Type B pancreatic cell (in vitro differentiated cells): ENCODE measurements at regions not wholly inside any gene's neighbourhood (a gene's known extent, or its start where the extent isn't known, plus 50 kb on each side); places are given as distances from the start of the nearest gene placed in this dataset.
A peak's percentile ranks its signal among the peaks of the same experiment; 100 is the strongest.

Experiments
- DNase-seq: peaks from one replicate; pipeline ENCODE4 v3.0.0; 2021; ENCODE audit warnings: mixed read lengths; ENCODE audit not compliant: unreplicated experiment; ENCODE audit errors: extremely low spot score
- H3K27ac Mint-ChIP-seq: 2 replicates; pipeline ENCODE4 v1.8.0; 2021; ENCODE audit warnings: mild to moderate bottlenecking, mixed read lengths
- H3K27me3 Mint-ChIP-seq: 2 replicates; pipeline ENCODE4 v1.8.0; 2021; ENCODE audit warnings: mixed read lengths
- H3K36me3 Mint-ChIP-seq: 2 replicates; pipeline ENCODE4 v1.8.0; 2021; ENCODE audit warnings: mixed read lengths
- H3K4me1 Mint-ChIP-seq: one replicate; pipeline ENCODE4 v1.8.0; 2021; ENCODE audit warnings: mixed read lengths; ENCODE audit not compliant: unreplicated experiment
- H3K4me3 Mint-ChIP-seq: 2 replicates; pipeline ENCODE4 v1.8.0; 2021; ENCODE audit warnings: mild to moderate bottlenecking, mixed read lengths
- H3K9me3 Mint-ChIP-seq: 2 replicates; pipeline ENCODE4 v1.8.0; 2021; ENCODE audit warnings: mixed read lengths
- TF ChIP-seq, protein P1 (sequence below): fragments of 200-600 bp; sonication (generic); conservative IDR thresholded peaks from 2 replicates; pipeline ENCODE4 v1.5.0; 2021; ENCODE audit warnings: antibody characterized with exemption, mild to moderate bottlenecking

DNA sequence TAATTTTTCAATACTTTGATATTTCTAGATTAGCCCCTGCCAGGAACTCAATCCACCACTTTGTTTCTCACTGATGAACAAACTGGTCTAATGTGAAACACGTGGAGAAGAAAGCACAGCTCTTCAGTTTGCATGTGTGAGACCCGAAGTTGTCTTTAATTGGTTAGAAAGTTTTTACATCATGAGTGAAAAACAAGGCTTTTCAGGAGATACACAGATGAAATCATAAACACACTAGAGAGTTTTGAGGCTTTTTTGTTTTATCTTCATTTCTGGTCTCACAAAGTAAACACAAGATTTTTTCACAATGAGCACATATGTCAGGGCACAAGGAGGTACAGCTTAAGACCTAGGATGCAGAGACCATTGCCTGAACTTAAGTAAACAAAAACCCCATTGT, 84.5 kb upstream of the MOCS2 start:
- Mint-ChIP-seq H3K27me3 (peaks cover 8% of the 10 kb centered on the region), H3K9me3 (peaks cover 5% of the 10 kb centered on the region), H3K27ac (no peak overlapping the region), H3K4me1 (no peaks in the 10 kb centered on the region), H3K4me3 (no peak overlapping the region), H3K36me3 (no peaks in the 10 kb centered on the region)
- TF ChIP-seq, protein P1, sequence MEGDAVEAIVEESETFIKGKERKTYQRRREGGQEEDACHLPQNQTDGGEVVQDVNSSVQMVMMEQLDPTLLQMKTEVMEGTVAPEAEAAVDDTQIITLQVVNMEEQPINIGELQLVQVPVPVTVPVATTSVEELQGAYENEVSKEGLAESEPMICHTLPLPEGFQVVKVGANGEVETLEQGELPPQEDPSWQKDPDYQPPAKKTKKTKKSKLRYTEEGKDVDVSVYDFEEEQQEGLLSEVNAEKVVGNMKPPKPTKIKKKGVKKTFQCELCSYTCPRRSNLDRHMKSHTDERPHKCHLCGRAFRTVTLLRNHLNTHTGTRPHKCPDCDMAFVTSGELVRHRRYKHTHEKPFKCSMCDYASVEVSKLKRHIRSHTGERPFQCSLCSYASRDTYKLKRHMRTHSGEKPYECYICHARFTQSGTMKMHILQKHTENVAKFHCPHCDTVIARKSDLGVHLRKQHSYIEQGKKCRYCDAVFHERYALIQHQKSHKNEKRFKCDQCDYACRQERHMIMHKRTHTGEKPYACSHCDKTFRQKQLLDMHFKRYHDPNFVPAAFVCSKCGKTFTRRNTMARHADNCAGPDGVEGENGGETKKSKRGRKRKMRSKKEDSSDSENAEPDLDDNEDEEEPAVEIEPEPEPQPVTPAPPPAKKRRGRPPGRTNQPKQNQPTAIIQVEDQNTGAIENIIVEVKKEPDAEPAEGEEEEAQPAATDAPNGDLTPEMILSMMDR = no peak
- no peak for DNase-seq

DNA sequence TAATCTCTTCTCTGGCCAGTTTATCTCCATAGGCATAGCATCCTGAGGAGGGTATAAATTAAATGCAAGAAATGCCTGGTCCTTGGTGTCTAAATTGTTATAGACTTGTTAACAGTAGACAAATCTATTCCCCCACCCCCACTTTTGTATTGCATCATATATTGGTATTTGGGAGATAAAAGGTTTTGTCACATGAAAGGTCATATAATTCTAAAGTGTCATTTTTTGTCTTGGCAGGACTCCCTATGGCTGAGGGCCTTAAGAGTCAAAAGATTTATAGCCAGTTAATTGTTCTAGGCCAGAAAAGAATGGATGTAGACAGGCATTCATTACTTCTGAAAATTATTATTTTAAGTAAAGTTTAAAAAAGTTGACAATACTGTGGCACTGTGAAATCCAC, 90.3 kb upstream of the MOCS2 start:
- TF ChIP-seq, protein P1 = no peak

GRCh38 chr5:53200306-53200705, 90.7 kb upstream of the MOCS2 start:
- TF ChIP-seq, protein P1 = no peak
- H3K36me3 Mint-ChIP-seq = no peaks in the 10 kb centered on the region
- H3K27ac Mint-ChIP-seq = no peak overlapping the region
- peaks cover 3% of the 10 kb centered on the region for H3K27me3 Mint-ChIP-seq
- no peaks in the 10 kb centered on the region for H3K9me3 Mint-ChIP-seq
- H3K4me3 Mint-ChIP-seq = no peak overlapping the region
- H3K4me1 Mint-ChIP-seq = no peaks in the 10 kb centered on the region
- DNase-seq = no peak

More for the DNA sequence above, 90.3 kb upstream of the MOCS2 start:
- H3K4me3 Mint-ChIP-seq = no peak overlapping the region
- DNase-seq = no peak
- no peaks in the 10 kb centered on the region for H3K9me3 Mint-ChIP-seq
- H3K36me3 Mint-ChIP-seq = no peaks in the 10 kb centered on the region
- no peak overlapping the region for H3K27ac Mint-ChIP-seq
- no peaks in the 10 kb centered on the region for H3K4me1 Mint-ChIP-seq
- H3K27me3 Mint-ChIP-seq = peaks cover 5% of the 10 kb centered on the region

DNA sequence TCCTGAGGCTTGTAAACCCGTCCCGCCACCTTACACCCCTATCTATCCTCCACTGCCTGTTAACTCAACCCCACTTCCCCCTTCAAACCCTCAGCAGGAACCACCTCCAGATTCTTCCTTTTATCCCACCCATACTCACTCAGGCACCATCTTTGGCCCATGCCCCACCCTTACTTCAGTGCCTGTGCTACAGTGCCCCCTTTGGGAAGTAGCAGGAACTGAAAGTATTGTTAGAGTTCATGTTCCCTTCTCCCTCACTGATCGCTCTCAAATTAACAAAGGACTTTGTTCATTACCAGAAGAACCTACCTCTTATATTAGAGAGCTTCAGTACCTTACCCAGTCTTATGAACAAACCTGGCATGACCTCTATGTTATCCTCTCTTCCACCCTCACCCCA, 92.2 kb upstream of the MOCS2 start:
- H3K4me3 Mint-ChIP-seq = no peak overlapping the region
- no peak overlapping the region for H3K27ac Mint-ChIP-seq
- TF ChIP-seq, protein P1 = peak; percentile 37
- H3K4me1 Mint-ChIP-seq = no peaks in the 10 kb centered on the region
- H3K27me3 Mint-ChIP-seq = no peaks in the 10 kb centered on the region
- no peak for DNase-seq
- H3K9me3 Mint-ChIP-seq = no peaks in the 10 kb centered on the region
- no peaks in the 10 kb centered on the region for H3K36me3 Mint-ChIP-seq

DNA sequence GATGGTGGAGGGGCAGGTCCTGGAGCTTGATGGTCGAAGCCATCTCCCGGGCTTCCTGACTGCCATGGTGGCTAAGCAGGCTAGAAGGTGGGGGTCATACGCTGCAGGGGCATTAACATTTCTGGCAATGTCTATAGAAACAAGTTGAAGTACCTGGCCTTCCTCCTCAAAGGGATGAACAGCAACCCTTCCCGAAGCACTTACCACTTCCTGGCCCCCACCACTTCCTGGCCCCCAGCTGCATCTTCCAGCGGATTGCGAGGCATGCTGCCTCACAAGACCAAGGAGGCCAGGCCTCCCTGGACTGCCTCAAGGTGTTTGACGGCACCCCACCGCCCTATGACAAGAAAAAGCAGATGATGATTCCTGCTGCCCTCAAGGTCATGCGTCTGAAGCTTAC, 97.0 kb upstream of the MOCS2 start:
- no peak overlapping the region for H3K27ac Mint-ChIP-seq
- H3K4me3 Mint-ChIP-seq = no peak overlapping the region
- H3K4me1 Mint-ChIP-seq = no peaks in the 10 kb centered on the region
- TF ChIP-seq, protein P1 = no peak
- H3K9me3 Mint-ChIP-seq = no peaks in the 10 kb centered on the region
- H3K36me3 Mint-ChIP-seq = no peaks in the 10 kb centered on the region
- no peak for DNase-seq
- no peaks in the 10 kb centered on the region for H3K27me3 Mint-ChIP-seq

GRCh38 chr5:53211799-53212198, 102.2 kb upstream of the MOCS2 start:
- no peaks in the 10 kb centered on the region for H3K36me3 Mint-ChIP-seq
- H3K27me3 Mint-ChIP-seq = no peaks in the 10 kb centered on the region
- H3K27ac Mint-ChIP-seq = no peak overlapping the region
- no peak overlapping the region for H3K4me3 Mint-ChIP-seq
- DNase-seq = no peak
- TF ChIP-seq, protein P1 = no peak
- H3K4me1 Mint-ChIP-seq = no peaks in the 10 kb centered on the region
- H3K9me3 Mint-ChIP-seq = no peaks in the 10 kb centered on the region
